ENCODE measurements at regions not wholly inside any gene's neighbourhood (a gene's known extent, or its start where the extent isn't known, plus 50 kb on each side); places are given as distances from the start of the nearest gene placed in this dataset. TPM values are rescaled to one million over a fixed set of nuclear protein-coding genes. Genes with fewer than 3 reads are reported as not detected.

- 83% methylated on average over 2 of the region's 2 CpGs for WGBS (ENCODE audit: low lambda C conversion rate, missing lambda C conversion rate)
- H3K9me3 ChIP-seq (ENCODE audit: low read depth) = no peaks in the 10 kb centered on the region
- no peak overlapping the region for H3K27ac ChIP-seq
Measured at GRCh38 chr1:39153684-39154083, 50.8 kb upstream of the MACF1 start.

GRCh38 chr1:39154553-39155421 lies 49.7 kb upstream of the MACF1 start:
- no peak overlapping the region for H3K4me3 ChIP-seq
- no peaks in the 10 kb centered on the region for H3K36me3 ChIP-seq (replicated peaks; ENCODE audit: insufficient read depth, low read depth)
- no peak overlapping the region for H3K4me2 ChIP-seq
- peak overlapping the region; percentile 25 for H3K27ac ChIP-seq
- H3K4me1 ChIP-seq (ENCODE audit: insufficient read depth) = peaks cover 22% of the 10 kb centered on the region
- no peaks in the 10 kb centered on the region for H4K20me1 ChIP-seq (ENCODE audit: insufficient read depth, poor library complexity, severe bottlenecking)
- TF ChIP-seq EZH2 (IDR thresholded peaks at IDR 0.05; ENCODE audit: borderline replicate concordance) (no peak), EZH2phosphoT487 (IDR thresholded peaks at IDR 0.05; ENCODE audit: low read depth, severe bottlenecking, unreplicated experiment) (no peak), CTCF (IDR thresholded peaks at IDR 0.05; ENCODE audit: poor library complexity) (no peak)
- no peak overlapping the region for H2AFZ ChIP-seq
- no peaks in the 10 kb centered on the region for H3K27me3 ChIP-seq
- DNase-seq (ENCODE audit: low spot score) = peak; percentile 54
- peaks cover 69% of the 10 kb centered on the region for H3K79me2 ChIP-seq
- no peaks in the 10 kb centered on the region for H3K9me2 ChIP-seq (replicated peaks; ENCODE audit: insufficient read depth)
- WGBS (ENCODE audit: low lambda C conversion rate, missing lambda C conversion rate) = 69% methylated on average over 6 of the region's 6 CpGs
- no peaks in the 10 kb centered on the region for H3K9me3 ChIP-seq (ENCODE audit: low read depth)

More at GRCh38 chr1:39153684-39154083, 50.8 kb upstream of the MACF1 start:
- Histone ChIP-seq H3K4me2 (no peak overlapping the region), H3K9me2 (replicated peaks; ENCODE audit: insufficient read depth) (no peaks in the 10 kb centered on the region), H3K79me2 (peaks cover 73% of the 10 kb centered on the region), H2AFZ (no peak overlapping the region), H3K36me3 (replicated peaks; ENCODE audit: insufficient read depth, low read depth) (no peaks in the 10 kb centered on the region), H3K4me1 (ENCODE audit: insufficient read depth) (peaks cover 22% of the 10 kb centered on the region), H3K4me3 (no peak overlapping the region), H3K27me3 (no peaks in the 10 kb centered on the region), H4K20me1 (ENCODE audit: insufficient read depth, poor library complexity, severe bottlenecking) (peaks cover 4% of the 10 kb centered on the region)
- TF ChIP-seq EZH2 (IDR thresholded peaks at IDR 0.05; ENCODE audit: borderline replicate concordance) (no peak), CTCF (IDR thresholded peaks at IDR 0.05; ENCODE audit: poor library complexity) (no peak)
- DNase-seq (ENCODE audit: low spot score) = no peak

Small RNAs in the stretch of these regions (small RNA-seq; reads per million reads assigned to genes)
- not detected for gene RNA5SP44
- not detected for gene RNU6-608P

Measured in hepatocyte (in vitro differentiated cells).